SW 1271 (cell line): ENCODE measurements at regions not wholly inside any gene's neighbourhood (a gene's known extent, or its start where the extent isn't known, plus 50 kb on each side); places are given as distances from the start of the nearest gene placed in this dataset.
"Not testable (repeated sequence)": the region's sequence is repeated elsewhere in the genome, so short reads cannot be mapped to it uniquely, and the experiment has no call there.

Experiments
- DNase-seq, 2 experiments: peaks; one replicate each; lab custom pipeline; 2025; lab: John Stamatoyannopoulos, UW

DNA sequence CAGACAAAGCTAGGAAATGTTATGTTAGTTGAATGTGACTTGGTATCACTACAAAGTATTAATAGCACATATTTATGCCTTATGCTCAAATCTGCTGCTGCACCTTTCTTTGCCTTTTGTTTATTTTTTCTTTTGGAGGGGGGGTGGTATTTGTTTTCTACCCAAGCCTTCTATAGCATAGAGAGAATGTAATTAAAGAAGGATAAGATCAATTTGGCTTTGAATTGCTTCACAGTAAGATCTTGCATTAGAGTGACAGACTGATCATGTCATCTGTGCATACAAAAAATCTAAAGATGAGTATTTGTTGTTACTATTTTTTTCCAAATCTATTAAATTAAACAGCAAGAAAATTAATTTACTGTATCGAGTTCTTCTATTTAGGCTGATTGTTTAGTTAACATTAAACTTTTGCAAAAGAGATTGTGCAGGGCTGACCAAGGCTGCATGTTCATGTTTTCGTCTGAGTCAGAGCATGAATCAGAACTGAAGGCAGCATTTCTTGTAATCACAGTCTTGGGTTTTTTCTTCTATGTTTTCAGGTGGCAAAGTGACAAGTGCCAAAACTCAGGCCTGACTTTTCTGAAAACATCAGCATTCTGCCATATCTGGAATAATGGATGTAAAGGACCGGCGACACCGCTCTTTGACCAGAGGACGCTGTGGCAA, 1007.1 kb upstream of the WWC1 start:
- no peak for DNase-seq

DNA sequence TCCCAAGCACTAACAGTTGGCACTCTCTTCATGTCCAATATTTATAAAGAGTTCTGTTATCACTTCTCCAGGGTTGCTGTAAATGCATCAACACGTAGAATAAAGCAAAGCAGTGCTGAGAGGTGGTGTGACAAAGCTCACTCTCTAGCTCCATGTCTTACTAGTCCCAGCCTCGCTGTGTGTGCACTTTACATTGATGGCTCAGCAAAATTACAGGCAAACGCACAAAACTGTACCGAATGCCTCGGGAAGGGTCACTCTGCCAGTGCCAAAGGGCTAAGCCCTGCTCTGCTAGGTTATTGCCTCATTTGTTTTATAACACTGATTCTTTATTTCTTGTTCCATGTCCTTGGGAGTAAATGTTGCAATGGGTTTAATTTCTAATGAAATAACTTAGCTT, 1005.9 kb upstream of the WWC1 start:
- no peak for DNase-seq

DNA sequence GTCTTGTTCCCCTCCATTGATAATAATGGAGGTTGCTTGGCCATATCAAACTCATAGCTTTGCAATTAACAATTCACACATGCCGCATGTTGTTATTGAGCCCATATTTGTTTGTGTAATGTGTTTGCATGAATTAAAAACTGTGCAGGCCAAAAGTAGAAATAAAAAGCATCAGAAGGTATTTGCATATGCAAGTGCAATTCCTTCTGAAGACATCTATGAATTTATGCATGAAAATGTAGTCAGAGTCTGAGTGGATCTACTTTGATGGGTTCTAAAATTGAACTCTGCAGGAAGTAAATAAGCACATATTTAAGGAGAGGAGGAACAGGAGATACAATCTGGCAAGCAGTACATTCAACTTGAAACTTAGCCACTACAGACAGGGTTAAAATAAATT, 1004.6 kb upstream of the WWC1 start:
- no peak for DNase-seq

DNA sequence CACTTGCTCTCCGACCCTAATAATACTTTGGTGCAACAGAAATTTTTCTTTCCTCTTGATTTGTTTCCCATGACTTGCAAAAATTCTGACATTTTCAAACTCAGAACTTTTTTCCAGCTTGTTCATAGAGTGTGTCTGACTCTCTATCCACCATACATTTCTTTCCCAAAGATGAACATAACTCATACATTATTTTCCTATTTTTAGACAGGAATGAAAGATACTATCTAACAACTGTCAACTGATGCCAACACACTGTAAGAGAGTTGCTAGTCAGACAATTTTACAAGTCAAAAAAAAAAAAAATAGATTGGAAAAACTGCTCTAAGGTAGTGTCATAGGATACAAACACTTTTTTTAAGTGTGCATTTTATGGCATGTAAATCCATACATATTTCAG, 1001.0 kb upstream of the WWC1 start:
- DNase-seq, result no peak

DNA sequence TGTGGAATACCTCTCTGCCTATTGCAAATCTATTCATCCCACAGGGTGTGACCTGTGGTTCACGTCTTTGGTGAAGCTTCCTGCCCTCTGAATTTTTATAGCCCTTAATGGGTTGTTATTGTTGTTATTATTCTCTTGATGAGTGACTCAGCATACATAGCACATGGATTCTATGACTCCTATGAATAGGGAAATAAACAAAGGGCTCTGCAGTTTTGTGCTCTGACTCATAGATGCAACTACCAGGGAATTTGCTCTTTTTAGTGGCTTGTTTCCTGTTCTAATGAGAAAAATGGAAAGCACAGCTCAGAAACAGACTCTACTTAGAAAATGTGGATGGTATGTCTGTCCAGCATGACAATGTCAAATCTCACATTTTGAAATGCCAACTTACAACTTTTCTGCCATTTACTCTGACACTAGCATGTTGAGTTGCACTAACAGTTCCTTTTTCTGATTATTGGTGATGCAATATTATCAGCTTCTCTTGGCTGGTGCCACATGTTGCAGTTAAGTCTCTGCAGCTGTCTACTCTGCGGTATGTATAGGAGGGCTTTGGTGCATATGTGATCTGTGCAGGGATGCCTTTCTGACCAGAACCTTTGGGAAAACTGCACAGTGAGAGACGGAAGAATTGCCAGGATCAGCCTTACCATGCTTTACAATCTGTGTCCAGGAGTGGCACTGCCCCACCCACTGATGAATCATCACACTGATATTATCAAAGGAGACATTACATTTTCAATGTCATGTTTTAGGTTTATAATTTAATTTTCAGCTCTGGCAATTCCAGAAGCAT, 996.4 kb upstream of the WWC1 start:
- DNase-seq, result peak; percentile 92 to 99

GRCh38 chr5:167295681-167296005, 995.8 kb upstream of the WWC1 start:
- peak in 1 of 2 experiments; percentile 79 for DNase-seq

- no peak for DNase-seq
These were observed 995.4 kb upstream of the WWC1 start for GRCh38 chr5:167296066-167296465.

- peak in 1 of 2 experiments; percentile 33 for DNase-seq
These were observed 994.8 kb upstream of the WWC1 start for GRCh38 chr5:167296661-167297060.

- DNase-seq, result not testable (repeated sequence)
These were observed 991.6 kb upstream of the WWC1 start for GRCh38 chr5:167299861-167300260.

- no peak for DNase-seq
These were observed 987.9 kb upstream of the WWC1 start for GRCh38 chr5:167303582-167303981.

GRCh38 chr5:167304834-167305469, 986.5 kb upstream of the WWC1 start:
- DNase-seq, result no peak

GRCh38 chr5:167305591-167306213, 985.7 kb upstream of the WWC1 start:
- DNase-seq, result no peak

DNA sequence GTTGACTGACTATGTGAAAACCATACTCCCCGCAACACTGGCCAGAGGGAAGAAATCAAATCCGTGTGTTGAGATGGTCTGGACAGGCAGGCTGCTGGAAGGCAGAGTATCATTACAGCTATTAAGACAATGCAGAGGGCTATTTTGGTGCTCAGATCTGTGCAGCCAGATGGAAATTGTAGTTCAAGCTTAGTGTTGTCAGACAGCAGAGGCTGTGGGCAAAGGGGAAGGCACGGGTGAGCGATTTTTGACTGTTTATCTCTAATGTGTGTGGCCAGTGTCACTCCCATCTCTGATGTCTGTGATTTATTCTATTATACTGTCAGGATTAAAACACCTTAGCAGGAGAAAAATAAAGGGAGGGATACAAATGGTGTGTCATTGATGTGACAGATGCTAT, 984.4 kb upstream of the WWC1 start:
- DNase-seq, result no peak

DNA sequence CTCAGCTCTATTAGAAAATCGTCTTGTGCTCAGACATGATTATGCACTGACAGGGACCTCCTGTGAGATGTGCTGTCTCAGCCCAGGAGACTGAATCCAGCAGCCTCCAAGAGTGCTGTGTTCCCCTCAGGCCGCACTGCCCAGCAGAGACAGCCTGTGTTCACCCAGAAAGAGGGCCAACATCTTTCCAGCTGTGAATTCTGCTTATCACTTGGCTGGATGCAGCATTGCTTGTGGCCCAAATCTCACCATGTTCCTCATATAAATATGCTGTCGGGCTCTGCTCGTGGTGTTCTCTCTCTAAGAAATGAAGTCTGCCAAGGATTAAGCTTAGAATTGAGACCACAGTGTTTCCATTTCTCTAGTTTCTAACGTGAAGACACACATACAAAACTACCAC, 983.0 kb upstream of the WWC1 start:
- no peak for DNase-seq

- DNase-seq, result no peak
These were observed 981.4 kb upstream of the WWC1 start for GRCh38 chr5:167309941-167310517.

GRCh38 chr5:167311340-167311739, 980.1 kb upstream of the WWC1 start:
- DNase-seq, result no peak

- DNase-seq, result no peak
These were observed 979.2 kb upstream of the WWC1 start for GRCh38 chr5:167312225-167312624.

- DNase-seq, result no peak
These were observed 975.7 kb upstream of the WWC1 start for GRCh38 chr5:167315762-167316161.

GRCh38 chr5:167317884-167318283, 973.6 kb upstream of the WWC1 start:
- DNase-seq, result no peak

GRCh38 chr5:167319243-167319642, 972.2 kb upstream of the WWC1 start:
- DNase-seq, result no peak

DNA sequence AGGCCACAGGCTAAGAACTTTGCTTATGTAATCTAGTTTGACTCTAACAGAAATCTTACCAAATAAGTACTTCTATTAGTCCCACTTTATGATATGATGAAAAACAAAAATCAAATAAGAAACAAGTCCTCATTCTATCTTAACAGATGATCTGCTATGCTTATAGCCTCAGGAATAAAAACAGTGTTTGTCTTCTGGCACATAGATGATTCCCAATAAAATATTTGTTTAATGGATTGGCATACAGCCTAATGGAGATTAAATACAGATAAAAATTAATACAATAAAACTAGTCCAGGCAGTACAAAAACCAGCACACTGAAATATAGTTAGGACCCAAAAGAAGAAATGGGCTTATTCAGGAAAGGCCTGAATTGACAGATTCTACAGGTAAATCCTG, 971.4 kb upstream of the WWC1 start:
- no peak for DNase-seq

DNA sequence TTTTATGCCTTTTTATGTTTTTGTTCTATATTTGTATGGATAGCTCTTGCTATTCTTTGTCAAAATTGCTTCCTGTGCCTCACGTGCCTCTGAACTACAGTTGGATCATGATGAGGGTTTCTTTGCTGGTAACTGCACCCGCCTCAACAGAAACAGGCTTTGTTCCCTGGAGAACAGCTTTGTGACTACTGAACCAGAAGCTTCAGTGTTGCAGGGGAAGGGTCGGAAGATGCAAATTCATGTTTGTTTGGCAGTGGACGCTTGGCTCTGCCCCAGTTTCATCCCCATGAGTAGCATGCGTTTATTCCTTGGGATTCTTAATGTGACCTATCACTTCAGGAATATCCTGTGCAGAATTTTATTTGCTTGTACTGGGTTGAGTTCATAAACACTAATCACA, 959.1 kb upstream of the WWC1 start:
- no peak for DNase-seq

GRCh38 chr5:167336161-167336560, 955.3 kb upstream of the WWC1 start:
- DNase-seq, result no peak
